NCI-H446 treated with DMSO at 0.1 percent for 48 hours (cell line): ENCODE measurements at regions not wholly inside any gene's neighbourhood (a gene's known extent, or its start where the extent isn't known, plus 50 kb on each side); places are given as distances from the start of the nearest gene placed in this dataset.

ENCODE experiments used
- DNase-seq: peaks from one replicate; lab custom pipeline; 2025; lab: John Stamatoyannopoulos, UW

- no peak for DNase-seq
These were observed 261.6 kb downstream of the NDUFA10 start for GRCh38 chr2:239763433-239764097.

DNA sequence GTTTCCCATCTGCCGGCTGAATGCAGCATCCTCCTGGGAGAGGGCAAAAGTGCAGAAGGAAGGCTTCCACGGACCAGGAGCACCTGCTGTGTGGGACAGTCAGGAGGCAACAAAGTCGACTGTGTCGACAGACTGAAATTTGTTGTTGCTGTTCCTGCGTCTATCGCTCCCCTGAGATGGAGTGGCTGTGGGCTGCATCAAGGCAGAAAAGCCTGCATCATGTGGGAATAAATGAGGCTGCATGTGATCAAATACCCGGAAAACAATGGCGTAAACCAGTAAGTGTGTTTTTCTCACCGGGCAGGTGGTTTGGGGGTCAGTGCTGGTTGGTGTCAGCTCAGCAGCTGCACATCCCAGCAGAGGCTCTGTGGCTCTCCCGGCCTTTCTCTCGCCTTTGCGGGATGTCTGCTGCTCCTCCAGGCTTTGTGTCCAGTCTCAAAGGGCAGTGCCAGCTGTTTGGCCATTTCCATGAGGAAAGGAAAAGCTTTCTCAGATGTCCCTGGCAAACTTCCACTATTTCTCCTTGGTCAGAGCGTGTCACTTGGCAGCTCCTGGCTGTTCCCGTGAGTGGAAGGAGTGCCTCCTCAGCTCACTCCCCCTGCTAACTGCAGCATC lies 262.4 kb downstream of the NDUFA10 start:
- DNase-seq: no peak

- no peak for DNase-seq
These were observed 263.0 kb downstream of the NDUFA10 start for GRCh38 chr2:239762106-239762505.

- DNase-seq: no peak
These were observed 264.5 kb downstream of the NDUFA10 start for GRCh38 chr2:239760596-239760995.

DNA sequence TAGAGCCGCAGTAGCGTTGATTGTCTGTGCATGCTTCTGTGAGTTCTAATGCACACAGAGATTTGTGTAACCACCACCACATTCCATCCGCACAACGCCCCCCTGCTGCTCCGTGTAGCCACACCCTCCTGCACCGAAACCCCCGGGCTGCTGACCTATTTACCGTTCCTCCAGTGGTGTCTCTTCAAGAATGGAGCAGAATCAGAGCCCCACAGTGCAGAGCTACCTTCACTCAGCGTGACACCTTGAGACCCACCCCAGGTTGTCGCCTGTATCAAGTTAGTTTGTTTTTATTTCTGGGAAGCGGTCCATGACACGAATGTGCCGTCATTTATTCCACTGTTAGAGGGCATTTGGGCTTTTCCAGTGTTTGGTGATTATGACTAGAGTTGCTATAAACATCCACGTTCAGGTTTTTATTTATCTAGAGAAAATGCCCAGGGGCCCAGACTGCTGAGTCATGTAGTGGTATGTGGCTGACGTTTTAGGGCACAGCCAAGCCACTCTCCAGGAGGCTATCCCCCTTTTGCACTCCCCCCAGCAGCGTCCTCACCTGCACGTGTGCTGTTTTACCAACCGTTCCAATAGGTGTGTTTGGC lies 266.8 kb downstream of the NDUFA10 start:
- no peak for DNase-seq

DNA sequence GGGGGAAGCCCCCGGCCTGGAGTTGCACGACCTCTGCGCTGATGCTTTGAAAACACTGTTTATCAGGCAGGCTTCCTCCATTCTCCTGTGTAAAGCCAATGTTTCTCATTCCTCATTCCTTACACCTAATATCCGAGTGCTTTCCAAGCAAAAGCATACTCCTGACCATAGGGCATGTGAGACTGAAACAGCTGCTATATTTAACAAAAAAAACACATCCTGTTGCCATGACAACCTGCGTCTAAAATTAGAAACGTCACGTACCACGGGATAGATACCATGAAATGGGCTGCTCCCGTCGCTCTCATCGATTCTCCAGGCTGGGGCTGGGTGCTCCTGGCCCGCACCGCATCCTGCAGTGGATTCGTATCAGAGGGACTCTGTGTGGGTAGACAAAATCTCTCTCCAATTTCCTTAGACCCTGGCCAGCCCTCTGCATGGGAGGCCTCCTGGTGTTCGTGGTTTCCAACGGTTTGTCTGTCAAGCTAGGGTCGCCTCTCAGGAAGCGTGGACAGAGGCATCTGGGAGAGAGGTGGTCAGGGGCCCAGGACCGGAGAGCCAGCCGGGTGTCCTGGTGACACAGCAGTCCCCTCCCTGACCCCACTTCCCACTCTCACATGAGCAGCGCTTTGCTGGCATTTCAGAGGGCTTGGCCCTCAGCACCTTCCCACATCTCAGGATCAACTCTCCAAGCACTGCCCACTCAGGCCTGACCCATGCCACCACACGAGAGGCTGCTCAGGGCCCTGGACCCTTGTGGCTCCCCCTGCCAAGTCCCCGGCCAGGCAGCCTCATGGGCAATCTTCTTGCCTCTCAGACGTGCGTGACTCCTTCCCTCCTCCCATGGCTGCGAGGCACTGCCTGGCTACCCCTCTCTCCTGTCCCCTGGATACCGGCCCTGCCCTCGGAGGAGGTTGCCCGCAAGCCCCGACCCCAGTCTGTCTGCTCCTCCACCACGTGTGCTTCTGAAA lies 268.1 kb downstream of the NDUFA10 start:
- no peak for DNase-seq

DNA sequence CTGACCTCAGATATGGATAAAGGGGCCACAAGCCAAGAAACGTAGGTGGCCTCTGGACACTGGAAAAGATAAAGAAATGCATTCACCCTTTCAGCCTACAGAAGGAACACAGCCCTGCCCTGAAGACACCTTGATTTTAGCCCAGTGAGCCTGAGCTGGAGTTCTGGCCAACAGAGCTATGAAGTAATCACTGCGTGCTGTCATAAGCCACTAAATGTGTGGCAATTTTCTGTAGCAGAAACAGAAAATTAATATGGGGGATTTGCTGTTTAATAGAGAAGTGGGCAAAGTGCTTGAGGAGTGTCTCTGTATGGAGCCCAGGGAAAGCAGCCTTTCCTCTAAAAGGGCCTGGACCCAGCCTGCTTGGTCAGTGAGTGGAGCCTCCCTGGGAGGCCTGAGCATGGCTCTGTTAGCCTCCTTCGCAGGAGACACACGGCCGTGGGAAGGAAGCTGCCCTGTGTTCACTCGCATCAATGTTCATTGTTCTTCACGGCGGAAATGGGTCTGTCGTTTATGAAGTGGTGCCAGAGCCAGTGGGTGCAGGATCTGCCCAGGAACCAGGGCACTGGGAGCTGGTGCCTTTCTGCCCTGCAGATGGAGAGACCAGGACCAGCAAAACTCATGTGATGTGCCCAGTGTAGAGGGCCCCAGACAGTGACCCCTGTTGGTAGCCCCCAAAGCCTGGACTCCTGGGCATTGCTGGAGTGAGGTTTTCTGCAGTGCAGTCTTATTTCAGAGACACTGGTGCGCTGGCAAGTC lies 268.9 kb downstream of the NDUFA10 start:
- DNase-seq: no peak

GRCh38 chr2:239753401-239753837 lies 271.7 kb downstream of the NDUFA10 start:
- DNase-seq: no peak

DNA sequence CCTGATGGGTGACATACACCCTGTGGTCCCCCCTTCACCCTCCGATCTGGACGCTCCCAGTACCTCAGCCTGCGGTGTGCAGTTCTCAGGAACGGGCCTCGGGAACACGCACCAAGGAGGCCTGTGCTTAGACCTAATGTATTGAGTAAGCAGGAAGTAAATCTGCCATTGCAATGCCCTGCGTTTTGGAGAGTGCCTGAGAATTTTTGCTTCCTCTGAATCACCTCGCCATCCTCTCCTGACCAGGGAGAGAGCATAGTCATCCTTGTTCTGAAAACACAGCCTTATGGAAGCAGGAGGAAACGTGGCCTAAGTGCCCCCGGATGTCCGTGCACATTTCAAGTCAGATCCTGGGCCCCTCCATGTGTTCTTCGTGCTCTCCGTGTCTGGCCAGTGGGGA lies 272.2 kb downstream of the NDUFA10 start:
- no peak for DNase-seq

DNA sequence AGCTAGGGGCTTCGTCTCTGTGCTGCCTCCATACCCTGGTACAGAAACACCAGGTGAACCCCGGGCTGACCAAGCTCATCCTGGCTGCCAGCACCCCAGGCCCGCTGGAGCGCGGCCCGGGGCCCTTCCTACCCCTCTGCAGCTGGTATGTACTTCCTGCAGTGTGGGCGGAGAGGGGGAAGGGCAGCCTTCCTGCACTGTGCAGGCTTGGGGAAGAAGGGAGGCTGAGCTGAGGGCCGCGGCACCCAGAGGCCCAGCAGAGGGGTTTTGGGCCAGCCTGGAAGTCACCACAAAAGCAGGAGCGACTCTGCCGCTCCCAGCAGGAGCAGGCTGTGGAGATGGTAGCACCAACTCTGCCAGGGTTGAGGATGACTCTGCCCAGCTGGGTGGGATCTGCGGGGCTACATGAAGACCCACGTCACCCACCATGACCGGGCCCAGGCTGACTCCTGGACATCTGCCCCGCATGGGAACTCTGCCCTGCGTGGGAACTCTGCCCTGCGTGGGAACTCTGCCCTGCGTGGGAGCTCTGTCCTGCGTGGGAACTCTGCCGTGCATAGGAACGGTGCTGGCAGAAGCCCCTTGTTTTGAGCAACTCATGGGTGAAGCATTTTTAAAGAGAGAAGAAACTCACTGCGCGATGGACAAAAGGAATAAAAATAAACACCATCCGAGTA lies 273.3 kb downstream of the NDUFA10 start:
- no peak for DNase-seq

- DNase-seq: no peak
These were observed 274.0 kb downstream of the NDUFA10 start for GRCh38 chr2:239750929-239751678.

DNA sequence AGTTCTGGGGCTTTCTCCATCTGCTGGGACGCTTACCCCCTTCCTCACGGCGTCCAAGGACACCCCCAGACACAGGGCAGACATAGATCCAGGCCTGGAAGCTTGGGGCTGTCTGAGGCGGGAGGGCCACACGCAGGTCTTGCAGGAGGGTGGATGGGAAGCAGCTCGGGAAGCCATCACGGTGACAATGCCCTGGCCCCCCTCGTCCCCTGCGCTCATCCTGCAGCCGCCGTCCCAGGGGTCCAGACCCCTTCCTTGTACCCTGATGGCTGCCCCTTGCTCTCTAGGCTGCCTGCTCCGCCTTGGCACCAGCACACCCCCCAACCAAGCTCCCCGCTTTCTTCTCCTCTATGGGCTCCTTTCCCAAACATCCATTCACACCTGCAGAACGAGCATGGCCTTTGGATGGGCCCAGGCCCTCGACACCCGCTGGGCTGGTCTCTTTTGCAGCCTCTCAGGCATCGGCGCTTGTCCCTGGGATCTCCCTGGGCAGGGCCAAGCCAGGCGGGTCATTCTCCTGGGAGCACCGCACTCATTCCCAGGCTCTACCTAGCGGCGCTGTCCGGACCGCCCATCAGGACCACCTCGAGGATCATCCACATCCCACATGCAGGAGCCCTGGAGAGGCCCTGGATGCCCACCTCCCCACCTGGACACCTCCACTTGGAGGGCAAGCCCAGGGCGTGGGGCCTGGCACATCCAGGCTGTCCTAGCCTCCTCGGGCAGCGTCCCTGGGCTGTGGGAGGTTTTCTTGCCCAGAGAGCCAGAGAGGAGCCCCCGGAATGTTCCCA lies 274.9 kb downstream of the NDUFA10 start:
- DNase-seq: no peak

- no peak for DNase-seq
These were observed 275.8 kb downstream of the NDUFA10 start for GRCh38 chr2:239749272-239749873.

- no peak for DNase-seq
These were observed 276.3 kb downstream of the NDUFA10 start for GRCh38 chr2:239748811-239749210.

- no peak for DNase-seq
These were observed 277.4 kb downstream of the NDUFA10 start for GRCh38 chr2:239747771-239748170.

- DNase-seq: no peak
These were observed 277.9 kb downstream of the NDUFA10 start for GRCh38 chr2:239747274-239747673.

DNA sequence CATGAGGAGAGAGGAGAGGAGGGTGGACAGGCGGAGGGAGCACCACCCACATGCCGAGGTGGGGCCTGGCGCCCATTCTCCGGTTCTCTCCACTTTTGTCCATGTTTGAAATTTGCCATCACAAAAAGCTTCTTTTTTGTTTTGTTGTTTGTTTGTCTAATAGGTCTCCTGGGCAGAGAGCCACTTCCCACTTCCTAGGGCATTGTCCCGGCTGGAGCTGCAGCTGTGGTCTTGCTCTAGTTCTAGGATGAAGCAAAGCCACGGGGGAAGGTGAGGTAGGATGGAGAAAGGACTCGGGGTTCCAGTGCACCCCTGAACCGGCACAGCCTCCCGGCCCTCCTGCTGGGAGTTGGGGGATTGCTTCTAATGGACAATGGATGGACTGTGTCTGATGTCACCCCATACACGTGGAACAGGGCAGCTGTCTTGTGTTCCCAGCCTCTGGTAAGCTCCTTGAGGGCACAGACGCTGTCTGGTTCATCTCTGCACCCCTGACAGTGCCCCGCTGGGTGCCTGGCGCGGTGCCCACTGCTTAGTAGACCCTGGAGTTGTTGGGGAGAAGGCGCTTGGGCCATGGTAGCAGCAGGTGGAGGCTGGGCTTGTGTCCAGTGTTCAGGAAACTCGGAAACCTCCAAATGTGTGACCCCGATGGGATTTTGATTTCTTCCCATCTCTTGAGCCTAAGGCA lies 278.4 kb downstream of the NDUFA10 start:
- no peak for DNase-seq
